PC-3 (cell line): ENCODE measurements at regions not wholly inside any gene's neighbourhood (a gene's known extent, or its start where the extent isn't known, plus 50 kb on each side); places are given as distances from the start of the nearest gene placed in this dataset.

Source experiments
- ATAC-seq: fragments of 200-7000 bp; cut with Tn5 transposase; 2 replicates; pipeline ENCODE4 v1.9.1; 2020; ENCODE audit warnings: mild to moderate bottlenecking, moderate library complexity
- BruUV-seq: library from RNA; stranded (reverse); fragments of 400-500 nt; replicated peaks from 2 replicates; lab custom pipeline; 2021; lab: Mats Ljungman, UMichigan
- CTCF ChIA-PET: fragments of 300-600 bp; sonication (Branson Sonifier 250); formaldehyde crosslinking; loops from one replicate; lab custom pipeline; 2022; ENCODE audit warnings: antibody characterized with exemption; lab: Charles Lee
- POLR2A ChIA-PET: fragments of 300-600 bp; sonication (Branson Sonifier 250); formaldehyde crosslinking; loops from one replicate; lab custom pipeline; 2022; ENCODE audit warnings: antibody characterized with exemption; ENCODE audit not compliant: unreplicated experiment; lab: Charles Lee
- DNase-seq: peaks from one replicate; pipeline ENCODE4 v3.0.0-alpha.2; 2015
- H2AFZ ChIP-seq: fragments of 300-600 bp; sonication (generic); 2 replicates; pipeline ENCODE4 v1.6.0; 2016; ENCODE audit warnings: antibody characterized with exemption, low read length
- H3F3A ChIP-seq: fragments of 300-600 bp; sonication (generic); one replicate; pipeline ENCODE4 v1.6.0; 2017; ENCODE audit warnings: antibody characterized with exemption, low read length, control low read depth, mild to moderate bottlenecking; ENCODE audit not compliant: unreplicated experiment
- H3K27ac ChIP-seq: fragments of 300-600 bp; sonication (generic); 2 replicates; pipeline ENCODE4 v1.5.1; 2016; ENCODE audit warnings: mild to moderate bottlenecking, low read length
- H3K27me3 ChIP-seq: fragments of 300-600 bp; sonication (generic); 2 replicates; pipeline ENCODE4 v1.6.1; 2016; ENCODE audit warnings: low read length, mixed read lengths
- H3K36me3 ChIP-seq: fragments of 300-600 bp; sonication (generic); 2 replicates; pipeline ENCODE4 v1.6.1; 2016; ENCODE audit warnings: low read depth, mixed run types, low read length, mixed read lengths
- H3K4me1 ChIP-seq: fragments of 300-600 bp; sonication (generic); 2 replicates; pipeline ENCODE4 v1.5.1; 2016; ENCODE audit warnings: low read length; ENCODE audit not compliant: insufficient read depth
- H3K4me2 ChIP-seq: fragments of 300-600 bp; sonication (generic); 2 replicates; pipeline ENCODE4 v1.6.0; 2016; ENCODE audit warnings: low read length
- H3K4me3 ChIP-seq: fragments of 300-600 bp; sonication (generic); 2 replicates; pipeline ENCODE4 v1.5.1; 2016; ENCODE audit warnings: mild to moderate bottlenecking, low read length, mixed read lengths
- H3K79me2 ChIP-seq: fragments of 300-600 bp; sonication (generic); 2 replicates; pipeline ENCODE4 v1.6.1; 2017; ENCODE audit warnings: low read length, mixed read lengths
- H3K9ac ChIP-seq: fragments of 300-600 bp; sonication (generic); 2 replicates; pipeline ENCODE4 v1.6.0; 2016; ENCODE audit warnings: mild to moderate bottlenecking, low read length
- H3K9me2 ChIP-seq: fragments of 300-600 bp; sonication (generic); replicated peaks from 2 replicates; pipeline ENCODE4 v1.6.1; 2016; ENCODE audit warnings: mixed run types, low read length, mixed read lengths
- H3K9me3 ChIP-seq: fragments of 300-600 bp; sonication (generic); 2 replicates; pipeline ENCODE4 v1.6.1; 2016; ENCODE audit warnings: low read length, mixed read lengths
- H4K20me1 ChIP-seq: fragments of 300-600 bp; sonication (generic); 2 replicates; pipeline ENCODE4 v1.6.1; 2016; ENCODE audit warnings: low read length, mixed read lengths
- CTCF ChIP-seq: fragments of 300-600 bp; sonication (generic); conservative IDR thresholded peaks from 2 replicates; pipeline ENCODE4 v1.5.1; 2017; ENCODE audit warnings: antibody characterized with exemption, low read depth, mild to moderate bottlenecking, low read length
- EZH2 ChIP-seq: fragments of 300-600 bp; sonication (generic); IDR thresholded peaks from one replicate; pipeline ENCODE4 v1.6.1; 2017; ENCODE audit warnings: antibody characterized with exemption, mild to moderate bottlenecking, low read length; ENCODE audit not compliant: unreplicated experiment
- EZH2phosphoT487 ChIP-seq: fragments of 300-600 bp; sonication (generic); IDR thresholded peaks from 2 replicates; pipeline ENCODE4 v1.6.1; 2018; ENCODE audit warnings: mild to moderate bottlenecking, antibody characterized with exemption, low read length, borderline replicate concordance
- intact Hi-C: fragments of 100-400 bp; cut with micrococcal nuclease; formaldehyde crosslinking; loops from 2 replicates; pipeline ENCODE4 v1.9.0; 2023

GRCh38 chr2:16203069-16203468, 262.7 kb downstream of the MYCN start:
- Histone ChIP-seq H3K4me2 (no peak overlapping the region), H3K9me3 (0 out of 2 replicates have a peak, but pooled peaks cover 5% of the 10 kb centered on the region), H3K4me1 (no peaks in the 10 kb centered on the region), H3K36me3 (no peaks in the 10 kb centered on the region), H3K4me3 (no peak overlapping the region), H3K9me2 (no peaks in the 10 kb centered on the region), H4K20me1 (no peaks in the 10 kb centered on the region), H3F3A (no peaks in the 10 kb centered on the region), H3K27me3 (no peaks in the 10 kb centered on the region), H3K27ac (no peak overlapping the region), H3K9ac (no peak overlapping the region), H2AFZ (no peak overlapping the region), H3K79me2 (no peaks in the 10 kb centered on the region)
- POLR2A ChIA-PET: no interaction called here
- intact Hi-C loops: no loop called here
- ATAC-seq (no peak), DNase-seq (no peak)
- TF ChIP-seq EZH2 (no peak), CTCF (no peak), EZH2phosphoT487 (no peak)
- no TSS peak for BruUV-seq
- CTCF ChIA-PET: no interaction called here

- Histone ChIP-seq H3K27ac (no peak overlapping the region), H3K79me2 (no peaks in the 10 kb centered on the region), H3K9me2 (no peaks in the 10 kb centered on the region), H3K9ac (no peak overlapping the region), H2AFZ (no peak overlapping the region), H3K27me3 (no peaks in the 10 kb centered on the region), H3K9me3 (0 out of 2 replicates have a peak, but pooled peaks cover 5% of the 10 kb centered on the region), H3K4me2 (no peak overlapping the region), H4K20me1 (no peaks in the 10 kb centered on the region), H3K4me1 (no peaks in the 10 kb centered on the region), H3K36me3 (no peaks in the 10 kb centered on the region), H3F3A (no peaks in the 10 kb centered on the region), H3K4me3 (no peak overlapping the region)
- POLR2A ChIA-PET: no interaction called here
- CTCF ChIA-PET: no interaction called here
- intact Hi-C loops: no loop called here
- no peak for ATAC-seq
- DNase-seq: no peak
- no TSS peak for BruUV-seq
- TF ChIP-seq CTCF: no peak
- TF ChIP-seq EZH2: no peak
- no peak for TF ChIP-seq EZH2phosphoT487
These were observed 262.1 kb downstream of the MYCN start for GRCh38 chr2:16202266-16203020.

GRCh38 chr2:16201848-16202247, 261.5 kb downstream of the MYCN start:
- no peak for DNase-seq
- intact Hi-C loops: no loop called here
- H2AFZ ChIP-seq: no peak overlapping the region
- H3K4me2 ChIP-seq: no peak overlapping the region
- no peaks in the 10 kb centered on the region for H3K79me2 ChIP-seq
- ATAC-seq: no peak
- no peaks in the 10 kb centered on the region for H3K36me3 ChIP-seq
- H3K9me2 ChIP-seq: no peaks in the 10 kb centered on the region
- H3K9me3 ChIP-seq: 0 out of 2 replicates have a peak, but pooled peaks cover 5% of the 10 kb centered on the region
- H3K4me3 ChIP-seq: no peak overlapping the region
- H3F3A ChIP-seq: no peaks in the 10 kb centered on the region
- H3K4me1 ChIP-seq: no peaks in the 10 kb centered on the region
- H3K9ac ChIP-seq: no peak overlapping the region
- POLR2A ChIA-PET: no interaction called here
- no peaks in the 10 kb centered on the region for H3K27me3 ChIP-seq
- H4K20me1 ChIP-seq: no peaks in the 10 kb centered on the region
- H3K27ac ChIP-seq: no peak overlapping the region
- no peak for TF ChIP-seq CTCF
- TF ChIP-seq EZH2phosphoT487: no peak
- TF ChIP-seq EZH2: no peak
- CTCF ChIA-PET: no interaction called here
- BruUV-seq: no TSS peak
